22Rv1 (cell line): ENCODE measurements at regions not wholly inside any gene's neighbourhood (a gene's known extent, or its start where the extent isn't known, plus 50 kb on each side); places are given as distances from the start of the nearest gene placed in this dataset.

Experiments
- ZFX ChIP-seq: fragments of 450-650 bp; IDR thresholded peaks from 2 replicates; pipeline ENCODE4 v1.6.1; 2017; ENCODE audit warnings: antibody characterized with exemption, borderline replicate concordance
- TF ChIP-seq, protein P1 (sequence below): fragments of 450-650 bp; IDR thresholded peaks from 2 replicates; pipeline ENCODE4 v1.5.1; 2017; ENCODE audit warnings: mild to moderate bottlenecking

DNA sequence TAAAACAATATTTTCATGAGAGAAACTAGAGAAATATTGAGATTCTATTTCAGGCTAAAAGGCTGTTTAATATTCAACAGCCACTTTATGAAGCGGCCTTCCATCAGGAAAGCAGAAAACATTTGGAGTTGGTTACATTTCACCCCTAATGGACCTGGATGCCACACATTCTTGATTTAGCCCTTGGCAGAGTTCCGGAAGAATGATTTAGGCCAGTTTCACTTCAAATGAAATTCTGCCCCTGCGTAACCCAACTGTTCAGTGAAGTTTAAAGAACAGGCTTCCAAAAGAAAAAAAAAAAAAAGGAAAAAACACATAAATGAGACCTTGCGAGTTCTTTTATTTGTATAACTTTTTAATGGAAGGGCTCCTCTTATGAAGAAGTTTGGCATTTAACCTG, 239.2 kb upstream of the AKR1E2 start:
- TF ChIP-seq, protein P1, sequence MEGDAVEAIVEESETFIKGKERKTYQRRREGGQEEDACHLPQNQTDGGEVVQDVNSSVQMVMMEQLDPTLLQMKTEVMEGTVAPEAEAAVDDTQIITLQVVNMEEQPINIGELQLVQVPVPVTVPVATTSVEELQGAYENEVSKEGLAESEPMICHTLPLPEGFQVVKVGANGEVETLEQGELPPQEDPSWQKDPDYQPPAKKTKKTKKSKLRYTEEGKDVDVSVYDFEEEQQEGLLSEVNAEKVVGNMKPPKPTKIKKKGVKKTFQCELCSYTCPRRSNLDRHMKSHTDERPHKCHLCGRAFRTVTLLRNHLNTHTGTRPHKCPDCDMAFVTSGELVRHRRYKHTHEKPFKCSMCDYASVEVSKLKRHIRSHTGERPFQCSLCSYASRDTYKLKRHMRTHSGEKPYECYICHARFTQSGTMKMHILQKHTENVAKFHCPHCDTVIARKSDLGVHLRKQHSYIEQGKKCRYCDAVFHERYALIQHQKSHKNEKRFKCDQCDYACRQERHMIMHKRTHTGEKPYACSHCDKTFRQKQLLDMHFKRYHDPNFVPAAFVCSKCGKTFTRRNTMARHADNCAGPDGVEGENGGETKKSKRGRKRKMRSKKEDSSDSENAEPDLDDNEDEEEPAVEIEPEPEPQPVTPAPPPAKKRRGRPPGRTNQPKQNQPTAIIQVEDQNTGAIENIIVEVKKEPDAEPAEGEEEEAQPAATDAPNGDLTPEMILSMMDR, result no peak
- TF ChIP-seq ZFX, result no peak
